ENCODE measurements at regions not wholly inside any gene's neighbourhood (a gene's known extent, or its start where the extent isn't known, plus 50 kb on each side); places are given as distances from the start of the nearest gene placed in this dataset.

GRCh38 chr7:9502269-9502668, 1068.9 kb downstream of the NXPH1 start:
- H3K27me3 ChIP-seq: no peaks in the 10 kb centered on the region
- no peak overlapping the region for H3K27ac ChIP-seq
- H3K9me3 ChIP-seq: peaks cover 0 to 5% (median 0%) of the 10 kb centered on the region in 4 donors
- H3K36me3 ChIP-seq: no peaks in the 10 kb centered on the region
- DNase-seq: no peak
- intact Hi-C loops (cut with DNase I): no loop called here
- no peak for TF ChIP-seq POLR2A (IDR thresholded peaks at IDR 0.05)
- TF ChIP-seq POLR2AphosphoS5 (IDR thresholded peaks at IDR 0.05): no peak
- TF ChIP-seq CTCF (IDR thresholded peaks at IDR 0.05): no peak
- TF ChIP-seq EP300 (IDR thresholded peaks at IDR 0.05): no peak
- peaks cover 0 to 5% (median 0%) of the 10 kb centered on the region in 4 donors for H3K4me1 ChIP-seq
- WGBS, 2 donors: 91 to 92% methylated on average over 1 of the region's 1 CpG
- no peak overlapping the region for H3K4me3 ChIP-seq

- no peaks in the 10 kb centered on the region for H3K36me3 ChIP-seq
- intact Hi-C loops (cut with DNase I): no loop called here
- H3K27me3 ChIP-seq: no peaks in the 10 kb centered on the region
- DNase-seq: no peak
- H3K4me1 ChIP-seq: peaks cover 0 to 10% (median 0%) of the 10 kb centered on the region in 4 donors
- H3K4me3 ChIP-seq: no peak overlapping the region
- 77 to 85% methylated on average over 2 of the region's 2 CpGs for WGBS, 2 donors
- H3K27ac ChIP-seq: no peak overlapping the region
- H3K9me3 ChIP-seq: peaks cover 0 to 4% (median 0%) of the 10 kb centered on the region in 4 donors
- TF ChIP-seq EP300 (IDR thresholded peaks at IDR 0.05) (no peak), CTCF (IDR thresholded peaks at IDR 0.05) (no peak), POLR2A (IDR thresholded peaks at IDR 0.05) (no peak), POLR2AphosphoS5 (IDR thresholded peaks at IDR 0.05) (no peak)
These were observed 1071.3 kb downstream of the NXPH1 start for GRCh38 chr7:9504678-9505077.

GRCh38 chr7:9505516-9505915, 1072.1 kb downstream of the NXPH1 start:
- Histone ChIP-seq H3K9me3 (no peaks in the 10 kb centered on the region), H3K4me3 (no peak overlapping the region), H3K36me3 (no peaks in the 10 kb centered on the region), H3K4me1 (peaks cover 0 to 10% (median 0%) of the 10 kb centered on the region in 4 donors), H3K27me3 (no peaks in the 10 kb centered on the region), H3K27ac (no peak overlapping the region)
- DNase-seq: no peak
- intact Hi-C loops (cut with DNase I): no loop called here
- 91 to 98% methylated on average over 2 of the region's 2 CpGs for WGBS, 2 donors
- TF ChIP-seq POLR2A (IDR thresholded peaks at IDR 0.05) (no peak), EP300 (IDR thresholded peaks at IDR 0.05) (no peak)

- H3K4me1 ChIP-seq: peaks cover 0 to 10% (median 0%) of the 10 kb centered on the region in 4 donors
- no peak for DNase-seq
- H3K27me3 ChIP-seq: no peaks in the 10 kb centered on the region
- whole genome bisulfite sequencing, 2 donors: 39 to 50% methylated on average over 3 of the region's 3 CpGs
- no peak for TF ChIP-seq CTCF (IDR thresholded peaks at IDR 0.05)
- TF ChIP-seq POLR2A (IDR thresholded peaks at IDR 0.05): no peak
- TF ChIP-seq POLR2AphosphoS5 (IDR thresholded peaks at IDR 0.05): no peak
- no peak for TF ChIP-seq EP300 (IDR thresholded peaks at IDR 0.05)
- no peak overlapping the region for H3K27ac ChIP-seq
- intact Hi-C loops (cut with DNase I): no loop called here
- H3K4me3 ChIP-seq: no peak overlapping the region
- no peaks in the 10 kb centered on the region for H3K9me3 ChIP-seq
- H3K36me3 ChIP-seq: no peaks in the 10 kb centered on the region
These were observed 1073.9 kb downstream of the NXPH1 start for GRCh38 chr7:9507290-9507689.

GRCh38 chr7:9516662-9517061, 1083.3 kb downstream of the NXPH1 start:
- H3K9me3 ChIP-seq: no peaks in the 10 kb centered on the region
- no peak overlapping the region for H3K4me3 ChIP-seq
- TF ChIP-seq CTCF (IDR thresholded peaks at IDR 0.05): no peak
- TF ChIP-seq POLR2A (IDR thresholded peaks at IDR 0.05): no peak
- TF ChIP-seq POLR2AphosphoS5 (IDR thresholded peaks at IDR 0.05): no peak
- no peak for TF ChIP-seq EP300 (IDR thresholded peaks at IDR 0.05)
- WGBS, 2 donors: 63 to 70% methylated on average over 4 of the region's 4 CpGs
- intact Hi-C loops (cut with DNase I): no loop called here
- H3K4me1 ChIP-seq: no peaks in the 10 kb centered on the region
- no peak overlapping the region for H3K27ac ChIP-seq
- no peaks in the 10 kb centered on the region for H3K27me3 ChIP-seq
- no peaks in the 10 kb centered on the region for H3K36me3 ChIP-seq
- no peak for DNase-seq

Data from sigmoid colon (tissue), 6 donors.